Left ventricle myocardium inferior (tissue), 1 donor: ENCODE measurements at regions not wholly inside any gene's neighbourhood (a gene's known extent, or its start where the extent isn't known, plus 50 kb on each side); places are given as distances from the start of the nearest gene placed in this dataset.

Experiments
- DNase-seq: peaks from one replicate; pipeline ENCODE4 v3.0.0-alpha.2; 2020
- H3K27ac ChIP-seq: fragments of 200-600 bp; replicated peaks from 2 replicates; pipeline ENCODE4 v1.8.0; 2021
- H3K27me3 ChIP-seq: fragments of 200-600 bp; 2 replicates; pipeline ENCODE4 v1.8.0; 2021; ENCODE audit warnings: low read depth
- H3K36me3 ChIP-seq: fragments of 200-600 bp; 2 replicates; pipeline ENCODE4 v1.8.0; 2021
- H3K4me1 ChIP-seq: fragments of 200-600 bp; 2 replicates; pipeline ENCODE4 v1.8.0; 2021
- H3K4me3 ChIP-seq: fragments of 200-600 bp; 2 replicates; pipeline ENCODE4 v1.8.0; 2021; ENCODE audit warnings: mild to moderate bottlenecking, moderate library complexity
- H3K9me3 ChIP-seq: fragments of 200-600 bp; replicated peaks from 2 replicates; pipeline ENCODE4 v1.8.0; 2021
- intact Hi-C: fragments of 100-400 bp; cut with micrococcal nuclease; formaldehyde crosslinking; loops from one replicate; pipeline ENCODE4 v1.11.0; 2022
- TF ChIP-seq, protein P1 (sequence below): fragments of 200-600 bp; IDR thresholded peaks from 2 replicates; pipeline ENCODE4 v1.8.0; 2021; ENCODE audit warnings: antibody characterized with exemption, mild to moderate bottlenecking, borderline replicate concordance
- donor health status: DM: no; HTN: yes; CAD: no; lungs with severe emphysema.

DNA sequence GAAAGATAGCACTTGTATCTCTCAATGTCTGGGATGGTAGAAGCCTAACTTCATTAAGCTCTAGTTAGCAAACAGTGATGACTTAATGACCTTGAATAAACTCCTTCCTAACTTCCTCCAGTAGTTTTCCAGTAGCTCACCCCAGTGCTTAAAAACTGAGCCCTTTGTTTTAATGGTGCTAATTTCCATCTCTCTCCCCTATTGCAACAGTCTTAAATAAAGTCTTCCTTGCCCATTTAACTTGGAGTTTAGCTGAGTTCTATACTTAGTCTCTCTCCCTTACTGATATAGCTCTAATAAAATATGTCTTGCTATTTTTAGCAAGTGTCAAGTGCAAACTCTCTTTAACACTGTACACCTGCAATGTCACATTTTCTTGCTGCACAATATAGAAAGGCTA is 267.0 kb downstream of the CCDC85A start:
- no peak for DNase-seq
- Histone ChIP-seq H3K27ac (no peak overlapping the region), H3K4me1 (no peaks in the 10 kb centered on the region), H3K36me3 (no peaks in the 10 kb centered on the region), H3K27me3 (no peaks in the 10 kb centered on the region), H3K4me3 (no peak overlapping the region), H3K9me3 (peaks cover 20% of the 10 kb centered on the region)
- TF ChIP-seq, protein P1, sequence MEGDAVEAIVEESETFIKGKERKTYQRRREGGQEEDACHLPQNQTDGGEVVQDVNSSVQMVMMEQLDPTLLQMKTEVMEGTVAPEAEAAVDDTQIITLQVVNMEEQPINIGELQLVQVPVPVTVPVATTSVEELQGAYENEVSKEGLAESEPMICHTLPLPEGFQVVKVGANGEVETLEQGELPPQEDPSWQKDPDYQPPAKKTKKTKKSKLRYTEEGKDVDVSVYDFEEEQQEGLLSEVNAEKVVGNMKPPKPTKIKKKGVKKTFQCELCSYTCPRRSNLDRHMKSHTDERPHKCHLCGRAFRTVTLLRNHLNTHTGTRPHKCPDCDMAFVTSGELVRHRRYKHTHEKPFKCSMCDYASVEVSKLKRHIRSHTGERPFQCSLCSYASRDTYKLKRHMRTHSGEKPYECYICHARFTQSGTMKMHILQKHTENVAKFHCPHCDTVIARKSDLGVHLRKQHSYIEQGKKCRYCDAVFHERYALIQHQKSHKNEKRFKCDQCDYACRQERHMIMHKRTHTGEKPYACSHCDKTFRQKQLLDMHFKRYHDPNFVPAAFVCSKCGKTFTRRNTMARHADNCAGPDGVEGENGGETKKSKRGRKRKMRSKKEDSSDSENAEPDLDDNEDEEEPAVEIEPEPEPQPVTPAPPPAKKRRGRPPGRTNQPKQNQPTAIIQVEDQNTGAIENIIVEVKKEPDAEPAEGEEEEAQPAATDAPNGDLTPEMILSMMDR: no peak
- intact Hi-C loops: no loop called here

DNA sequence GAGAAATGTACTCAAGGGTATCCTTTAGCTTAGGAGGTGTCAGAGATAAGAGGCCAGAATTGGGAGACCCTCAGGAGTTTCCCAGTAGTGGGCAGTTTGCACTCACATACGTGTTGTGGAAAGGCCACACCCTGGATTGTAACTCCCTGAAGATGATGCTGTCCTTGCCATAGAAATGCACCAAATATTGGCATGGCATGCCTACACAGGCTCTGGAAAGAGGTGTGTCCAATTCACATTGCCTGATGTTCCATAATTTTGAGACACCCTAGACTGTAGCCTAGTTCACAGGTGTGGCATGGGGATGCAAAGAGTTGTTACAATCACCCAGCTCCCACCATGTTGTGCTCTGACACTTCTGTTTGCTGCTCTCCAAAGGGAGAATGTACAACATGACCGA is 271.9 kb downstream of the CCDC85A start:
- Histone ChIP-seq H3K27ac (no peak overlapping the region), H3K4me3 (no peak overlapping the region), H3K9me3 (peaks cover 14% of the 10 kb centered on the region), H3K27me3 (no peaks in the 10 kb centered on the region), H3K4me1 (peaks cover 6% of the 10 kb centered on the region), H3K36me3 (no peaks in the 10 kb centered on the region)
- TF ChIP-seq, protein P1: no peak
- no peak for DNase-seq
- intact Hi-C loops: no loop called here

DNA sequence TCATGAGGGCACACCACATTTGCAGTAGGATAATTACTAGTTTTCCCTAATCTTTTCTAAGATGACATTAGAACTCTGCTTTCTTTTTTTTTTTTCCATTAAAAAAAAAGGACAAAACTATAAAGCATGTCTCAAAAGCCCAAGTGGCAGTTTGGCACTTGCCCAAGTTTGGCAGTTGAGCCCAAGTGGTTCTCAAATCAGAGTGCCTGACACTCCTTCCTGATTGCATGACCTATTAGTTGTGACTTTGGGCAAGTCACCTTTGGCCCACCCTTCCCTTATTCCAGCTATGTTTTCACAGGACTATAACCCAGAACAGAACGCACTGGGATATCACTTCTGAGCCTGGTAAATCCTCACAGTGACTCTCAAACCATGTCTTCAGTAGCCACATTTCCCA is 273.0 kb downstream of the CCDC85A start:
- Histone ChIP-seq H3K4me1 (peaks cover 6% of the 10 kb centered on the region), H3K9me3 (peaks cover 3% of the 10 kb centered on the region), H3K27me3 (no peaks in the 10 kb centered on the region), H3K27ac (no peak overlapping the region), H3K4me3 (no peak overlapping the region), H3K36me3 (no peaks in the 10 kb centered on the region)
- TF ChIP-seq, protein P1: no peak
- DNase-seq: no peak
- intact Hi-C loops: no loop called here

DNA sequence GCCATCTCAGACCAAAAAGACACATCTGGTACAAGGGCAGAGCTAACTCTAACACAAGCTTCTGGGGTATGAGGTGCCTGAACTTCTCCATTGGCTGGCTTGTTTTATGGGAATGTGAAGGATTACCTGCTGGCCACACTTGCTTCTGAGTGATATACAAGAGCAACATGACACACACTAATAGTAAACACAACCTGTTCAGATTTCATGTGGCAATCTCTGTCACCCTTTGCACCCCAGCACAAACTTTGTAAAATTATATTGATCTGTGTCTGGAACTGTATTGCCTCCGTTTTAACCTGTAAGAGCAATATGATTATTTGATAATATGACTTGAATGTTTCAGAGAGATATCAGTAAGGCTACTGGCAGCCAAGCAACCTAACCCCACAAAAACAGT is 276.7 kb downstream of the CCDC85A start:
- Histone ChIP-seq H3K27me3 (no peaks in the 10 kb centered on the region), H3K27ac (no peak overlapping the region), H3K4me3 (no peak overlapping the region), H3K9me3 (no peaks in the 10 kb centered on the region), H3K4me1 (peaks cover 6% of the 10 kb centered on the region), H3K36me3 (no peaks in the 10 kb centered on the region)
- TF ChIP-seq, protein P1: no peak
- intact Hi-C loops: no loop called here
- no peak for DNase-seq

DNA sequence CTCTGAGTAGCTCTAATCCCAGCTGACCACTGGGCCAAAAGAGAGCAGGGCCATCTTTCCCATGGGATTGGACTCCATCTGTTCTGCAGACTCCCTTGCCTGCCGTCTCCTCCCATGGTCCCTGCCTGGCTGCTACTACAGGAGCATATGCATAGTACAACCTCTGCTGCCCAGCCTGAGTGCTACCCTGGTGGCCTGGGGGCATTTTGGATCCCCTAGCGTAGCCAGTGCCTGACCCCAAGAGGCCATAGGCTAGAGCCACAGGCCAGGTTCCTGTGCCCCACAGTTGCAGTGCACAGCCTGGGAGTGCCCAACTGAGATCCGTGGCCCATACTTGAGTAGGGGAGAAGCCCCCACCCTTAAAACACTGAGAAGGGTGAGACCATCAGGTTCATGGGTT is 280.3 kb downstream of the CCDC85A start:
- intact Hi-C loops: no loop called here

More for the DNA sequence above, 280.3 kb downstream of the CCDC85A start:
- Histone ChIP-seq H3K36me3 (no peaks in the 10 kb centered on the region), H3K4me3 (no peak overlapping the region), H3K9me3 (no peaks in the 10 kb centered on the region), H3K4me1 (no peaks in the 10 kb centered on the region), H3K27me3 (no peaks in the 10 kb centered on the region), H3K27ac (no peak overlapping the region)
- no peak for DNase-seq
- TF ChIP-seq, protein P1: no peak
